NCI-H69 (cell line): ENCODE measurements at regions not wholly inside any gene's neighbourhood (a gene's known extent, or its start where the extent isn't known, plus 50 kb on each side); places are given as distances from the start of the nearest gene placed in this dataset.

Experiments
- DNase-seq: peaks from one replicate; lab custom pipeline; 2025; lab: John Stamatoyannopoulos, UW

DNA sequence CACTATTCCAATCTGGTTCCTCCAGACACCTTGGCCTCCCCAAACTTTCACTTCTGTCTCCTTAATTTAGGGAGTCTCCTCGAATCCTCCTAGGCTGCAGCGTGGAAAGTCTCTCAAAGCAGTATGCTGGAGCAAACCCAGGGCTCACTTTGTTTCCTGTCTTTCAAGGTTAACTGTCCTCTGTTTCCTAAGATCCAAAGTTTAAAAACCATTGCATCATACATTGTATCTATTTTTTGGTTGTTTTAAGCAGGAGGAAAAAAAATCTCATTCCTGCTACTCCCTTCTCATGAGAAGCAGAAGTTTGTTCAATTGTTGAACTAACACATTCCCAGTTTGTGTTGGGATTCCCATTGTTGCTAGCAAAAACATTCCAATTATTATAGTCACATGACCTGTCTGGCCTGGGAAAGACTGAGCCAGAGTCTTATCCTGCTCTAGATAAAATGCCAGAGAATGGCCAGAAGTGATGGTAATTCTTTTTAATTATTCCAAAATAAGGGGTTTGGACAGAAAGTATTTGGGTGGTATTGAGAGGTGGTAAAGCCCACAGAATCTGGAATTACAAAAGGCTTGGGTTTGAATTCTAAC lies 67.3 kb downstream of the HSPB8 start:
- DNase-seq = no peak

DNA sequence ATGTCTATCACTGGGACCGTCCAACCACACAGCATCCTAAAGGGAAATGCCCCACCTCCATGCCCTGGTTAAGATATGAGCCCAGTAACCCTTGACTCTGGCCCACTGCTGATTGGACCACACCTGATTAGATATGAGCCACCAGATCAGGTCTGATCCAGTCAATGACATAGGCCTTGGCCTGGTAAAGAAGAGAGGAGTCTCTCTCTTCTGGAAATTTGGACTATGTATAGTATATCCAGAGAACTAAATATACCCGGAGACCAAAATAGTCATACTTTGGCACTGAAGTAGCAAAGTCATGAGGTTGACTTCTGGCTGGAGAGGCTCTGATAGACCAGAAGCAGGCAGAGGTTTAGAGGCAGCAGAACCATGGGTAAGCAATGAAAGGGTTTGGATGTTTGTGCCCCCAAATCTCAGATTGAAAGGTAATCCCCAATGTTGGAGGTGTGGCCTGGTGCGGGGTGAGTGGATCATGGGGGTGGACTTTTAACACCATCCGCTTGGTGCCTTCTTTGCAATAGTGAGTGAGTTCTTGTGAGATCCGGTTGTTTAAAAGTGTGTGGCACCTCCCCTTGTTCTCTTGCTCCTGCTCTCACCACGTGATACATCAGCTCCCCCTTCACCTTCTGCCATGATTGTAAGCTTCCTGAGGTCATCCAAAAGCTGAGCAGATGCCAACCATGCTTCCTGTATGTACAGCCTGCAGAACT lies 68.4 kb downstream of the HSPB8 start:
- DNase-seq = no peak

DNA sequence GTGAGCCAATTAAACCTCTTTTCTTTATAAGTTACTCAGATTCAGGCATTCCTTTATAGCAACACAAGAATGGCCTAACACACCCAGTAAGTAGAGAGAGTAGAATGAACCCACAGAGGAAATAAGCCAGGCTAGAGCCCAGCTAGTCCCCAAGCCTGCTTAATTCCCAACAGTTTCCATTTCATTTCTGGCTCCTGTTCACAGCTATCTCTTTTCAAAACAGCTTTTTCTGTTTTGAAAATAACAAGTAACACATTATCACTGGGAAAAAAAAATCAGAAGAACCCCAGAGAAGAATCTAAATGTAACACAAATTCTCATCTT lies 69.0 kb downstream of the HSPB8 start:
- DNase-seq = no peak

DNA sequence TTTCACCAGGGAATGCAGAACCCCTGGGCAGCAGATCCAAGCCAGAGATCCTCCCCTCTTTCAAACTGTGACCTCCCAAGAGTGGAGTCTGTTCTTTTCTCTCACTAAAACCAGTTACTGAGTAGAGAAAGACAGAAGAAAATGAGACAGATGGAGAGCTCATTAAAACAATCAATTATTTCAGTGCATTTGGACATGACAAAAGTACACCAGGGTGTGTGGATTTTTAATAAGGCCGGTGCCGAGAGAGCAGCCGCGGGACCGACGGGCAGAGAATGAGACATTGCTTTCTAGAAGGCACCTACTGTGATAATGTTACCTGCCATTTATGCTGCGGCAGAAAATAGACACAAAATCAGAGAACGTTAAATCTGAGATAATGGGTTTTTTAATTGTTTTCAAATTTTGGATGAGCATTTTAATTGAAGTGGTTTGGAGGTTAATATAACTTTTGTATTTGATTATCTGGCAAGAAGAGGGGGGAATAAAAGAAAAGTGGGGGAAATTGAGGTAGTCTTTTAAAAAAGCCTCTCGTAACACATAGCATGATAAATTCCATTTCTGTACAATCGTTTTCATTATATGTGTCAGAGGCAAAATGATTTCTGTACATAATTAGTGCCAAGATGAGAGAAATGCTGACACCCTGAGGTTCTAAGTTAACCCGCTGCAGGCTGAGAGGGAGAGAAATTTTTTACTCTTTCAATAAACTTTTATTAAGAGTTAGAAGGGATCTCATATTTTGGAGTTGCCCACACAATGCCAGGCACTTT lies 70.8 kb downstream of the HSPB8 start:
- DNase-seq = peak; percentile 93

DNA sequence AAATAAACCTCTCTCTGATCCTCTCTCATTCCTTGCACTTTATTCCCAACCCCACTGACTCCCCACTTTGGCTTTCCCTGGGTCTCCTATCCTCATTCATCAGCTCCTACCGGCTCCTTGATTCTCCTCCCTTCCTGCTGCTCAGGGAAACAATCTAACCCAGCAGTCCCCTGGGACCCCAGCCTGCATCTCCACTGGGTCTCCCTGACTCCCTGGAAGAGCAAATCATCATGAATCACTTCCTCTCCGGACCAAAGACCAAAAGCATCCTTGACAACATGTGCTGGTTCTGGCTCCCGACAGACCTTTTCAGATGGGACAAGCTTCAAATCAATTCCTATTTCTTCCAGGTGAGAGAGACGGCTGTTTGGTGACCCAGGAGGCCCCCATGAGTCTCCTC lies 76.6 kb downstream of the HSPB8 start:
- no peak for DNase-seq

DNA sequence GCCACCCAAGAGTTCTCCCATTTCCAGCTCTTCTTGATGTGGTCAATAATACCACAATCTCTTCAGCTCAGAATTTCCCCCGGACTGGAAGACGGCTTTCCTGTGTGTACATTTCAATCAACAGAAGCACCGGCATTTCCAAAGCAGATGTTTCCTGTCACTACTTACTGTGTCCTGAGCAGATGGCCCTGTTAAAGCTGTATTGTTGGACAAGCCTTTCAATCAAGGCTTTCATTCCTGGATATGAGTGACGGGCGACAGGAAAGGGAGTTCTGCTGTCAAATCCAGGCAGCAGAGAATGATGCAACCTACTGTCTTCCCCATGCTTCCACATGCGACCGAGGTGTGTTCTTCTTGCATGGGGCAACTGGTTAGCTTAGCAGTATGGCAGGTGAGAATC lies 76.4 kb upstream of the CCDC60 start:
- DNase-seq = peak; percentile 75

DNA sequence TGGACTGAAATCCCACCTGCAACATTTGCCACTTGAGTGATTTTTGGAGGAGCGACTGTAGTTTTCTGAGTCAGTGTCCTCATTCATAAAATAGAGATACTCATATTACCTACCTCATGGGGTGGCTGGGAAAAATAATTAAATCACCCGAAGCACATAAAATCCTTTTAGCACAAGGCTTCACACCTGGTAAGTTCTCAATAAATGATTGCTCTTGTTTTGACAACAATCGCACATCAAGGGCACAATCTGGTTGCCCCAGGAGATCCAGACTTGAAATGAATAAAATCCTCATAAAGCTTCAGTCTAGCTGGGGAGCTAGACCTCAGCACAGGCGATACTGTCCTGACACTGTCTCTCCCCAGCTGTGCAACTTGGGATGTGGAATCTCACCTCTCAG lies 76.0 kb upstream of the CCDC60 start:
- DNase-seq = peak; percentile 75

DNA sequence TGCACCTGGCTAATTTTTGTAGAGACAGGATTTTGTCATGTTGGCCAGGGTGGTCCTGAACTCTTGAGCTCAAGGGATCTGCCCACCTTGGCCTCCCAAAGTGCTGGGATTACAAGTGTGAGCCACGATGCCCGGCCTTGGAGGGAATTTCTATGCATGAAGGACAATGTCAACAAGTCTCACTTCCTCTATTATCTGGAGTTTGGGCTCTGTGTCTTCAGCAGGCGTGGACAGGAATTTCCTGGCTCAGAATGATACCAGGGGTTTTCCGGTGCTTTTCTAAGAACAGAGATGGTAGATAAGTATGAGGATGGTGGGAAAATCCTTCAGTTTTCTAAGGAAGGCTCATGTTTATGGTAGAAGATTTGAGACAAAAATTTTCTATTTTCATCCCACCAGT lies 75.0 kb upstream of the CCDC60 start:
- peak; percentile 35 for DNase-seq

DNA sequence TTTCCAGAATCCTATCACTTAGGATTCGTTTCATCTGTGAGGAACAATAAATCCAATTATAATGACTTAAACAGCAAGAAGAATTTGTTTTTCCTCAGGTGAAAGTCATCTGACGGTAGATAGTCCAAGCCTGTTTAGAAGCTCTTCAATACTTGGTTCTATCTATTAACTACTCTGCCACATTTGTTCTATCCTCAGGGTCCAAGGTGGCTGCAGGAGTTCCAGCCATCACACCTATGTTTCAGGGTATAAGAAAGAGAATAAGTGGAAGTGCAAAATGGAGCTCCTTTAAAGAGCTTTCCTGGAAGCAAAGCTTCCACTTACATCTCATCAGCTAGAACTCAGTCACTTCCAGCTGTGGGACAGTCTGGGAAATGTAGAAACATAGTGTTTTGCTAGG lies 72.1 kb upstream of the CCDC60 start:
- no peak for DNase-seq

DNA sequence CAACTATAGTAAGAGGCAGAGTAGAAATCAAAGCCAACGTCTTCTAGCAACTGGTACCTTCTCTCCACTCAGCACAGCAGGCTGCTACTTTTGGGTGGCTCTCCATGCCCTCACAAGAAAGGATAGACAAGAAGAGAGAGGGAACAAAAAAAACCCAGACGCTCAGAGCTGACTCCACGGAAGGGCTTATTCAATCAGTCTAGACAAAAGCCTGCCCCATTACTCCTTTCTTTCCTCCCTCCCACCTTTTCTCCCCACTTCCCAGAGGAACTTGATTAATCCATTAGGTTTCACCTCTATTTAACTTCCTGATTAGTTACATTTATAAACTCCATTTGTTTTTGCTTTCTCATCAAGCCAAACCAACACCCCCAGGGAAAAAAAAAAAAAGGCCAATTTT lies 71.1 kb upstream of the CCDC60 start:
- DNase-seq = no peak

DNA sequence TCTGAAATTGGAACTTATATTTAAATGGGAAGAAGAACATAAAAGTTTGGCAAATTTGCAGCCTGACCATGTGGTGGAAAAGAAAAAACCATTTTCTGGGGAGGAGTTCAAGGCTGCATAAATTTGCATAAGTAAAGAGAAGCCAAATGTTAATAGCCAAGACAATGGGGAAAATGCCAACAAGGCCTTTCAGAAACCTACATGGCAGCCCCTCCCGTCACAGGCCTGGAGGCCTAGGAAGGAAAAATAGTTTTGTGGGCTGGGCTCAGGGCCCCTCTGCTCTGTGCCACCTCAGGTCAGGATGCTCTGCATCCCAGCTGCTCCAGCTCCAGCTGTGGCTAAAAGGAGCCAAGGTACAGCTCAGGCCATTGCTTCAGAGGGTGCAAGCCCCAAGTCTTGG lies 67.6 kb upstream of the CCDC60 start:
- DNase-seq = no peak

DNA sequence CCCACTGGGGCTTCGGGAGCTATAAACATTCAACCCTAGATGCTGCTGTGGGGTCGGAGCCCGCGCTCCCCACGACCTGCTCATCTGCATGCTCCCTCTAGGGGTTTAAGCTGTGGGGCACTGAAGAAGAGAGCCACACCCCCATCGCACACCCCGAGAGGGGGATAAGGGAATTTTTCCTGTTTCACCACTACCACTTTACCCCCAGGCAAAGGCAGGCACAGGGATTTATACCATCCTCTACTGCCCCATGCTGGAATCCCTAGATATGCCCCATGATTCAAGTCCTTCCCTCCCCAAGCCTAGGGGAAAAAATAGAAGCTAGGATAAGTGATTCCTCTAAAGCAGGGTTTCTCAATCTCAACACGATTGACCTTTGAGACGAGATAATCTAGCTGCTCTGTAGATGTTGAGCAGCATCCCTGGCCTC lies 59.9 kb upstream of the CCDC60 start:
- no peak for DNase-seq

DNA sequence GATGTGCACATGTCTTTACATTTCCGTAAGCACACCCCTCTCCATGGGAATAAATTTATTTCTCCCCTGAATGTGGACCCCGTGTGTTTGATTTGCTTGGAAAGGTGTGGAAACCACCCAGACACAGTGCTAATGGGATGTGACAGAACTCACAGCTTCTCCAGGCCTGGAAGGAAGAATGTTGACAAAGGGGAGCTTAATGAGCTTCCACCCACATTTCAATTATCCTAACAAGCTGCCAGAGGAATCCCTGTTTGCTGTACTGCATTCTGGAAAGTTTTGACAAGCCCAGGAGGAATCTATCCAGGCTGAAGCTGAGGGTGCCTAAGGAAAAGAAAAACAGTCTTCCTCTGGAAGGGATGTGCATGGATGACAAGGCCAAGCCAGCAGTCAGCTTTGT lies 51.2 kb upstream of the CCDC60 start:
- peak; percentile 60 for DNase-seq
